HEK293T (cell line): ENCODE measurements at regions not wholly inside any gene's neighbourhood (a gene's known extent, or its start where the extent isn't known, plus 50 kb on each side); places are given as distances from the start of the nearest gene placed in this dataset.

Source experiments
- CTCF ChIA-PET: fragments of 350-600 bp; formaldehyde crosslinking; extraction: SDS; loops from one replicate; lab custom pipeline; 2021; ENCODE audit warnings: antibody characterized with exemption, inconsistent platforms; lab: Yijun Ruan, JAX
- POLR2A ChIA-PET: fragments of 350-600 bp; formaldehyde crosslinking; extraction: SDS; loops from one replicate; lab custom pipeline; 2020; ENCODE audit warnings: antibody characterized with exemption, inconsistent platforms; lab: Yijun Ruan, JAX
- DNase-seq: peaks from one replicate; pipeline ENCODE4 v3.0.0; 2012; ENCODE audit warnings: mixed read lengths; ENCODE audit errors: extremely low spot score
- ARNT ChIP-seq: fragments of 450-650 bp; IDR thresholded peaks from 2 replicates; pipeline ENCODE4 v1.6.1; 2017; ENCODE audit warnings: mild to moderate bottlenecking
- BHLHE40 ChIP-seq: fragments of 450-650 bp; IDR thresholded peaks from 2 replicates; pipeline ENCODE4 v1.6.1; 2016; ENCODE audit warnings: mild to moderate bottlenecking, moderate library complexity, borderline replicate concordance
- CTBP1 ChIP-seq: fragments of 450-650 bp; IDR thresholded peaks from 2 replicates; pipeline ENCODE4 v1.6.1; 2016; ENCODE audit warnings: borderline replicate concordance
- ELF4 ChIP-seq: fragments of 450-650 bp; IDR thresholded peaks from 2 replicates; pipeline ENCODE4 v1.6.1; 2017; ENCODE audit warnings: antibody characterized with exemption
- FOXA1 ChIP-seq: fragments of 450-650 bp; IDR thresholded peaks from 2 replicates; pipeline ENCODE4 v1.6.1; 2016; ENCODE audit warnings: mild to moderate bottlenecking
- FOXK2 ChIP-seq: fragments of 450-650 bp; IDR thresholded peaks from 2 replicates; pipeline ENCODE4 v1.6.1; 2016; ENCODE audit warnings: mild to moderate bottlenecking
- FOXM1 ChIP-seq: fragments of 450-650 bp; IDR thresholded peaks from 2 replicates; pipeline ENCODE4 v1.6.1; 2017; ENCODE audit warnings: mild to moderate bottlenecking, borderline replicate concordance
- HDGF ChIP-seq: fragments of 450-650 bp; IDR thresholded peaks from 2 replicates; pipeline ENCODE4 v1.6.1; 2017; ENCODE audit warnings: antibody characterized with exemption, borderline replicate concordance
- L3MBTL2 ChIP-seq: fragments of 450-650 bp; conservative IDR thresholded peaks from 2 replicates; pipeline ENCODE4 v1.6.1; 2016; ENCODE audit warnings: mild to moderate bottlenecking
- LEF1 ChIP-seq: fragments of 450-650 bp; IDR thresholded peaks from 2 replicates; pipeline ENCODE4 v1.6.1; 2017; ENCODE audit warnings: mild to moderate bottlenecking, borderline replicate concordance
- NFRKB ChIP-seq: fragments of 450-650 bp; IDR thresholded peaks from 2 replicates; pipeline ENCODE4 v1.6.1; 2016; ENCODE audit warnings: mild to moderate bottlenecking, moderate library complexity
- SP1 ChIP-seq: fragments of 450-650 bp; IDR thresholded peaks from 2 replicates; pipeline ENCODE4 v1.6.1; 2017
- SUZ12 ChIP-seq: fragments of 450-650 bp; IDR thresholded peaks from 2 replicates; pipeline ENCODE4 v1.6.1; 2016; ENCODE audit warnings: mild to moderate bottlenecking
- TARDBP ChIP-seq: fragments of 450-650 bp; IDR thresholded peaks from 2 replicates; pipeline ENCODE4 v1.6.1; 2016
- ZNF384 ChIP-seq: fragments of 450-650 bp; IDR thresholded peaks from 2 replicates; pipeline ENCODE4 v1.6.1; 2016
- TF ChIP-seq, protein P1 (sequence below): fragments of 450-650 bp; IDR thresholded peaks from 2 replicates; pipeline ENCODE4 v1.6.1; 2016

DNA sequence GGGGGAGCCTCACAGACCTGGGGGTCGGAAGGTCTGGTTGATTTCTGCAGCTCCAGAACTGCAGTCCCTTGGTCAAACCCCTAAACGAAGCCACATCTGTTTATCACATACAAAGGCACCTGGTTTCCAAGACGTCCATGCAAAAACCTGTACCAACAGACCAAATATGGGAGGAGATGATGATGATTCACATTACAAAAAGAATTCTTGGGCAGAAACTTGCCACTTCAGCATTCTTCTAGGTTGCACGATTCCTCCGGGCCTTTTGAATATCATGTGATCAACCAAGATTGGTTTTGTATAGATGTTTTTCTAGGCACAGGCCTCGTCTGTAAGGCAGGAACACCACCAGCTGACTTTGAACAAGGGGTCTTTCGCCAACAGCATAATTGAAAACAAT, 466.3 kb downstream of the SOX9 start:
- TF ChIP-seq, protein P1, sequence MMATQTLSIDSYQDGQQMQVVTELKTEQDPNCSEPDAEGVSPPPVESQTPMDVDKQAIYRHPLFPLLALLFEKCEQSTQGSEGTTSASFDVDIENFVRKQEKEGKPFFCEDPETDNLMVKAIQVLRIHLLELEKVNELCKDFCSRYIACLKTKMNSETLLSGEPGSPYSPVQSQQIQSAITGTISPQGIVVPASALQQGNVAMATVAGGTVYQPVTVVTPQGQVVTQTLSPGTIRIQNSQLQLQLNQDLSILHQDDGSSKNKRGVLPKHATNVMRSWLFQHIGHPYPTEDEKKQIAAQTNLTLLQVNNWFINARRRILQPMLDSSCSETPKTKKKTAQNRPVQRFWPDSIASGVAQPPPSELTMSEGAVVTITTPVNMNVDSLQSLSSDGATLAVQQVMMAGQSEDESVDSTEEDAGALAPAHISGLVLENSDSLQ, result no peak
- TF ChIP-seq HDGF (no peak), L3MBTL2 (no peak), SUZ12 (no peak)
- POLR2A ChIA-PET, result no interaction called here
- CTCF ChIA-PET, result interaction anchor here (1.1 to 2.4 kb wide), 3 partner anchors 28 to 630 kb away, joined by 3 to 11 read pairs (median 5); no protein-coding TSS in a partner anchor
- no peak for DNase-seq

DNA sequence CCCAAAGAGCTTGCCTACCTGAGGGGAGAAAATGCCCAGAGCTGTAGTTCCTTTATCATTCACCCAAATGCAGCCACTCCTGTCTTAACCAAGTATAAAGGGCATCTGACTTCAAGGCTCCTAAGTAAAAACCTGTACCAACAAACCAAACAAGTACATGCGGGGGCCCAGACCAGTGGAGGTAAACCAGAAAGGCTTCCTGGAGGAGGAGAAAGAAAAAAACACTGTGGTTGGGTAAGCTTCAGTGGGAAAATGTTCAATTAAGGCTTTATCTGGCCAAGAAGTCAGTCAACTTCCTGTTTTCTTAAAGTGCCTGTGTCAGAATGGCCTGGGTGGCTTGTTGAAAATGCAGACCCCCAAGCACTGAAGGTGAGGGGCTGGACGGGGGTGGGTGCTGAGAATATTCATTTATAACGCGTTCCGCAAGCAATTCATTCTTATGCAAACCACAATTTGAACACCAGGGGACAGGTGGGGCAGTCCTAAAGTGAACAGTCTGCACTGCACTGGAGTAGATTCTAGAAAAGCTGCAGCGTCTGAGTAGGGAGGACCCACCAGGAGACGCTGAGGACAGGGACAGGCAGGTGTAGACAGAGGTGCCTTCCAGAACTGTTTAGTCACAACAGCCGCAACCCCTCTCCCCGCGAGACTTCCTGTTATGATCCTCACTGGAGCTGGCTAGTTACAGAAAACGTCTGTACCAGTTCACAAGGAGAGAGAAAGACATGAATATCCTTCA, 467.1 kb downstream of the SOX9 start:
- CTCF ChIA-PET, result interaction anchor here (0.8 to 2.4 kb wide), 4 partner anchors 28 to 986 kb away, joined by 3 to 11 read pairs (median 4); no protein-coding TSS in a partner anchor
- DNase-seq, result no peak
- TF ChIP-seq ZNF384, result no peak
- TF ChIP-seq LEF1, result no peak
- no peak for TF ChIP-seq FOXK2
- TF ChIP-seq HDGF, result no peak
- TF ChIP-seq L3MBTL2, result no peak
- TF ChIP-seq NFRKB, result no peak
- no peak for TF ChIP-seq SP1
- no peak for TF ChIP-seq BHLHE40
- TF ChIP-seq TARDBP, result no peak
- TF ChIP-seq FOXA1, result no peak
- no peak for TF ChIP-seq SUZ12
- POLR2A ChIA-PET, result no interaction called here

DNA sequence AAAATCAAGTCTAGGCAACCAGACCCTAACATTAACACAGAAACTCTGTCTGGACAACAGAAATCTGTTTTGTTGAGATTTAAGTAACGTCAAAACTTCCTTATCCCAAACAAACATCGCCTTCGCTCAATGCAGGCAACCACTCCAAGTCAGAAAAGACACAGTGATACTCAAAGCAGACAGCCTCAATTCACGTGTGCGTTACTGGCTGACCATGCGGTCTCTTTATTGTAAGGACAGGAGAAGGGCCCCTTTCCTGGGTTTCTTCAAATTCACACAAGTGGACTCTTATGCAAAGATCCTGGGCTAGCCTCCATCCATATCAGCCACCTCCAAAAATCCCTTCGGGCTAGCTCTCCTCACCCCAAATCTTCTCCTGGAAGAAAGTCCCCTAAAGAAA, 467.7 kb downstream of the SOX9 start:
- DNase-seq, result no peak
- CTCF ChIA-PET, result interaction anchor here (0.8 to 2.4 kb wide), 2 partner anchors 32 to 986 kb away, joined by 4 to 11 read pairs; no protein-coding TSS in a partner anchor
- TF ChIP-seq SUZ12, result no peak
- TF ChIP-seq ARNT, result no peak
- TF ChIP-seq L3MBTL2, result no peak
- TF ChIP-seq ELF4, result no peak
- TF ChIP-seq FOXK2, result no peak
- TF ChIP-seq TARDBP, result no peak
- TF ChIP-seq ZNF384, result no peak
- no peak for TF ChIP-seq FOXA1
- TF ChIP-seq NFRKB, result no peak
- TF ChIP-seq SP1, result no peak
- TF ChIP-seq LEF1, result no peak
- no peak for TF ChIP-seq CTBP1
- TF ChIP-seq HDGF, result no peak
- no peak for TF ChIP-seq FOXM1
- TF ChIP-seq BHLHE40, result no peak
- POLR2A ChIA-PET, result interaction anchor here (0.9 kb wide), 1 partner anchor 64 kb away, joined by 3 read pairs; no protein-coding TSS in a partner anchor

DNA sequence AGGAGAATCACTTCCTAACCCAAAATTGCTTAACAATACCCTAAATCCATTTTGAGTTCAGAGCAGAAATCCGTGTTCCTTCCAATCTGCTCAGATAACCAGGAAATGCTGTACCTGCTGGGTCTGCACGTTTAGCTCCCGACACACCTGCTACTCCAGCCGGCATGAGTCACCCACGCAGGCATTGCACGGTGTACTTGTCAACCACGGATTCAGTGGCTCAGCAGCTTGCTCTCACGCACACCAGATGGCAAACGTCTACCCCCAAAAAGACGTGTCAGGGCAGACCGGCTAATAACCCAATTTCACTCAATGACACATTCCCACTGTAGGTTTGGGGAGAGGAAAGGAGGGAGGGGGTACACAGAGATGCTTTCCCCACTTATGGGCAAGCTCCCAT, 468.1 kb downstream of the SOX9 start:
- CTCF ChIA-PET, result interaction anchor here (0.8 to 2.4 kb wide), 2 partner anchors 32 to 985 kb away, joined by 4 to 11 read pairs; no protein-coding TSS in a partner anchor
- no peak for DNase-seq
- POLR2A ChIA-PET, result interaction anchor here (0.9 kb wide), 1 partner anchor 63 kb away, joined by 3 read pairs; no protein-coding TSS in a partner anchor
- TF ChIP-seq SP1 (no peak), ZNF384 (no peak), BHLHE40 (no peak), ELF4 (no peak), FOXK2 (no peak), SUZ12 (no peak), FOXM1 (no peak), FOXA1 (no peak), TARDBP (no peak), LEF1 (no peak), ARNT (no peak), L3MBTL2 (no peak), HDGF (no peak), CTBP1 (no peak), NFRKB (no peak)
- TF ChIP-seq, protein P1, result no peak

DNA sequence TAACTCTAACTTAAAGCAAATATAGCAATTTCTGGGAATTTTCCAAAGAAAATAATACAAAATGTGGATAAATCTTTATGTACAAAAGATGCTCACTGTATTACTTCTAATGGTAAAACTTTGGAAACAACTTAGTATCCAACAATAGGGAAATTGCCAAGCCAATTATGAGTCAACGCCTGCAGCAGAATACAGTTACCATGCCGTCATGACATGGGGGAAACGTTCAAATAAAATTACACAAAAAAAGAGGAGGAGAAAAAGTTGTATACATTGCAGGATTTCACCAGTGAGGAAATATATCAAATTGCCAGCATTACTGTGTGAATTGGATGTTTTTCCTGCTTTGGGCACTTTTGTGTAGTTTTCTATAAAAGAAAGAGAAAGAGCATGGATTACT, 469.6 kb downstream of the SOX9 start:
- TF ChIP-seq SP1, result no peak
- TF ChIP-seq BHLHE40, result no peak
- no peak for TF ChIP-seq CTBP1
- TF ChIP-seq ELF4, result no peak
- TF ChIP-seq FOXA1, result no peak
- TF ChIP-seq NFRKB, result no peak
- TF ChIP-seq ARNT, result no peak
- TF ChIP-seq HDGF, result no peak
- no peak for TF ChIP-seq SUZ12
- TF ChIP-seq ZNF384, result no peak
- no peak for DNase-seq
- CTCF ChIA-PET, result no interaction called here
- POLR2A ChIA-PET, result no interaction called here

DNA sequence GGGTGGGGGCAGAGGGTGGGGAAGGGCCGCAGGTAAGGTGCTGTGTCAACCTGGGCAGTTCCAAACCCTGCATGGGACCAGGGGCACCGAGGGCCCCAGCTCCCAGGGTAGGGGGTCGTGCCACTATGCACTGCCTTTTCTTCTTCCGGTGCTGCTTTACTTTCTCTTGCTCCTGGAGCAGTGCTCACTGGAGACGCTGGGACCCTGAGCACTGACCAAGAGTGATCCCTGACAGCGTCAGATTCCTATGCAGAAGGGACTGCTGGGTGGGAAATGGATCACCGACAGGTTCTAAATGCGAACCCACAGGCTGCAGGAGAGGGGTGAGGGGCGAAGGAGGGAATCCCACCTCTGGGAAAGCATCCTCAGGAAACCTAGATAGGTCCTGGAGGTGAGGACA, 470.1 kb downstream of the SOX9 start:
- TF ChIP-seq FOXM1, result no peak
- TF ChIP-seq, protein P1, result no peak
- no peak for TF ChIP-seq LEF1
- TF ChIP-seq TARDBP, result no peak
- TF ChIP-seq ELF4, result no peak
- no peak for TF ChIP-seq SUZ12
- no peak for TF ChIP-seq BHLHE40
- no peak for TF ChIP-seq HDGF
- no peak for TF ChIP-seq NFRKB
- no peak for TF ChIP-seq FOXA1
- no peak for TF ChIP-seq ZNF384
- TF ChIP-seq FOXK2, result no peak
- TF ChIP-seq L3MBTL2, result no peak
- TF ChIP-seq ARNT, result no peak
- no peak for TF ChIP-seq CTBP1
- no peak for TF ChIP-seq SP1
- no peak for DNase-seq
- ChIA-PET POLR2A (no interaction called here), CTCF (no interaction called here)
